ENCODE measurements at regions not wholly inside any gene's neighbourhood (a gene's known extent, or its start where the extent isn't known, plus 50 kb on each side); places are given as distances from the start of the nearest gene placed in this dataset.

GRCh38 chr4:3855646-3856045, 89.5 kb downstream of the ADRA2C start:
- ChIA-PET POLR2A (no interaction called here), CTCF (no interaction called here)
- TF ChIP-seq L3MBTL2 (conservative IDR thresholded peaks at IDR 0.05), result no peak
- TF ChIP-seq TARDBP (IDR thresholded peaks at IDR 0.05), result no peak
- TF ChIP-seq CTBP1 (IDR thresholded peaks at IDR 0.05; ENCODE audit: borderline replicate concordance), result no peak
- TF ChIP-seq FOXK2 (IDR thresholded peaks at IDR 0.05), result no peak
- TF ChIP-seq ZNF384 (IDR thresholded peaks at IDR 0.05), result no peak
- no peak for TF ChIP-seq ARNT (IDR thresholded peaks at IDR 0.05)
- TF ChIP-seq FOXA1 (IDR thresholded peaks at IDR 0.05), result no peak
- no peak for TF ChIP-seq ELF4 (IDR thresholded peaks at IDR 0.05)
- no peak for TF ChIP-seq PKNOX1 (IDR thresholded peaks at IDR 0.05)
- TF ChIP-seq NFRKB (IDR thresholded peaks at IDR 0.05), result no peak
- TF ChIP-seq FOXM1 (IDR thresholded peaks at IDR 0.05; ENCODE audit: borderline replicate concordance), result no peak

DNA sequence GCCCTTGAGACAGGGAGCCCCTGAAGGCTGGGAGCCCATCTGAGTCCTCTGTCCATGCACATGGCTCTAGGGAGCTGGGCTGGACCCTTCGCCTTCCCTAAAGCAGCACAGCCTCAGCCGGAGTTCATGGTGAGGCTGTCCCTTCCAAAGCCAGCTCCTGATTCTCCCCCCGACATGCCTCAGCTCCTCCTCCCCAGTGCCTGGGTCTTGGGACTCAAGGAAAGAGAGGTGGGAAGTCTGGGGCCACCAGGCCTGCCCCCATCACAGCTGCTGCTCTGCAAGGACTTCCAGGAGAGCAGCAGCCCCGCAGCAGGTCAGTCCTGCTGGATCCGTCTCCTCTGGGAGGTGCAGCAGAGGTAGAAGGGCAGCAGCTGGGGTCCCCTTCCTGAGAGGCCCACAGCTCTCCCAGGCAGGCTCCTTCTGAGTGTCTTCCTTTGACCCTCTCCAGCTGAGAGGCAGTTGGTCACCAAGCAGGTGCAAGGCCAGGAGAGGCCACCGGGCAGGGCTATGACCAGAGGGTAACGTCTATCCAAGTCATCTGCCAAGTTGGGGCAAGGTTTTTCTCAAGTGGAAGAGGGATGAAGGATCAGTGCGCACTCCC, 90.5 kb downstream of the ADRA2C start:
- no peak for TF ChIP-seq ZNF384 (IDR thresholded peaks at IDR 0.05)
- TF ChIP-seq LEF1 (IDR thresholded peaks at IDR 0.05; ENCODE audit: borderline replicate concordance), result no peak
- no peak for TF ChIP-seq CTBP1 (IDR thresholded peaks at IDR 0.05; ENCODE audit: borderline replicate concordance)
- no peak for TF ChIP-seq ELF4 (IDR thresholded peaks at IDR 0.05)
- no peak for TF ChIP-seq FOXM1 (IDR thresholded peaks at IDR 0.05; ENCODE audit: borderline replicate concordance)
- no peak for TF ChIP-seq SUZ12 (IDR thresholded peaks at IDR 0.05)
- no peak for TF ChIP-seq PKNOX1 (IDR thresholded peaks at IDR 0.05)
- no peak for TF ChIP-seq L3MBTL2 (conservative IDR thresholded peaks at IDR 0.05)
- TF ChIP-seq HDGF (IDR thresholded peaks at IDR 0.05; ENCODE audit: borderline replicate concordance), result no peak
- TF ChIP-seq ARNT (IDR thresholded peaks at IDR 0.05), result no peak
- no peak for TF ChIP-seq TARDBP (IDR thresholded peaks at IDR 0.05)
- TF ChIP-seq NFRKB (IDR thresholded peaks at IDR 0.05), result no peak
- no peak for TF ChIP-seq FOXK2 (IDR thresholded peaks at IDR 0.05)
- no peak for TF ChIP-seq SP1 (IDR thresholded peaks at IDR 0.05)
- no peak for TF ChIP-seq FOXA1 (IDR thresholded peaks at IDR 0.05)
- ChIA-PET POLR2A (interaction anchor here (1.5 kb wide), 1 partner anchor 90 kb away, joined by 3 read pairs; no protein-coding TSS in a partner anchor), CTCF (no interaction called here)
- no peak for DNase-seq (ENCODE audit: extremely low spot score)

More at GRCh38 chr4:3855646-3856045, 89.5 kb downstream of the ADRA2C start:
- no peak for DNase-seq (ENCODE audit: extremely low spot score)

DNA sequence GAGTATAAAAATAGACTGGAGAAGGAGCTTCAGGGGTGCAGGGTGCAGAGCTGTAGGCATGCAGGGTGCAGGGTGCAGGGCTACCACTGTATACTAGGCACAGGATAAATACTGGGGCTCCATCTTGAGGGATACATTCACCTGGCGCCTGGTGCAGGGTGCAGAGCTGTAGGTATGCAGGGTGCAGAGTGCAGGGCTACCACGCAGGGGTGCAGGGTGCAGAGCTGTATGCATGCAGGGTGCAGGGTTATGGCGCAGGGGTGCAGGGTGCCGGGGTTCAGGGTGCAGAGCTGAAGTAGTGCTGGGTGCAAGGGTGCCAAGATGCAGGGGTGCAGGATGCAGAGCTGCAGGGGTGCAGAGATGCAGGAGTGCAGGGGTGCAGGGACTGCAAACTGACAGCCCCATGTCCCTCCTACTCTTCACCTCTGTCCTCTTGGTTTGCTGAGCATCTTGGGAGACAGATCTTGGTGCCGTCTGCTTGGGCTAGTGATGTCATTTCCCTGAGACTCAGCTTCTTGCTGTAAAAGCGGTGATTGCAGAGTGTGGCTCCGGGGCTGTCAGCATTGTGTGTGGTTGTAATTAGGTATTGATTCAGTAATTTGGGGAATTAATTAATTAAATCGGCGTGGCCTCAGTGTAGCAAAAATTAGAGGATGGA, 91.2 kb downstream of the ADRA2C start:
- POLR2A ChIA-PET, result interaction anchor here (1.5 kb wide), 1 partner anchor 91 kb away, joined by 3 read pairs; no protein-coding TSS in a partner anchor

GRCh38 chr4:3858046-3858730, 92.0 kb downstream of the ADRA2C start:
- CTCF ChIA-PET, result no interaction called here
- TF ChIP-seq L3MBTL2 (conservative IDR thresholded peaks at IDR 0.05), result no peak
- TF ChIP-seq CTBP1 (IDR thresholded peaks at IDR 0.05; ENCODE audit: borderline replicate concordance), result no peak
- TF ChIP-seq BHLHE40 (IDR thresholded peaks at IDR 0.05; ENCODE audit: borderline replicate concordance), result no peak
- TF ChIP-seq SUZ12 (IDR thresholded peaks at IDR 0.05), result no peak
- TF ChIP-seq ELF4 (IDR thresholded peaks at IDR 0.05), result no peak
- no peak for TF ChIP-seq PKNOX1 (IDR thresholded peaks at IDR 0.05)
- TF ChIP-seq ARNT (IDR thresholded peaks at IDR 0.05), result no peak
- no peak for TF ChIP-seq FOXM1 (IDR thresholded peaks at IDR 0.05; ENCODE audit: borderline replicate concordance)
- no peak for TF ChIP-seq LEF1 (IDR thresholded peaks at IDR 0.05; ENCODE audit: borderline replicate concordance)
- TF ChIP-seq HDGF (IDR thresholded peaks at IDR 0.05; ENCODE audit: borderline replicate concordance), result no peak
- TF ChIP-seq FOXA1 (IDR thresholded peaks at IDR 0.05), result no peak
- POLR2A ChIA-PET, result interaction anchor here (1.5 kb wide), 1 partner anchor 92 kb away, joined by 3 read pairs; no protein-coding TSS in a partner anchor
- no peak for DNase-seq (ENCODE audit: extremely low spot score)

More for the DNA sequence above, 91.2 kb downstream of the ADRA2C start:
- CTCF ChIA-PET, result no interaction called here
- TF ChIP-seq LEF1 (IDR thresholded peaks at IDR 0.05; ENCODE audit: borderline replicate concordance) (no peak), ARNT (IDR thresholded peaks at IDR 0.05) (no peak), FOXM1 (IDR thresholded peaks at IDR 0.05; ENCODE audit: borderline replicate concordance) (no peak), SP1 (IDR thresholded peaks at IDR 0.05) (no peak), ZNF384 (IDR thresholded peaks at IDR 0.05) (no peak), SUZ12 (IDR thresholded peaks at IDR 0.05) (no peak), BHLHE40 (IDR thresholded peaks at IDR 0.05; ENCODE audit: borderline replicate concordance) (no peak), PKNOX1 (IDR thresholded peaks at IDR 0.05) (no peak), NFRKB (IDR thresholded peaks at IDR 0.05) (no peak), ELF4 (IDR thresholded peaks at IDR 0.05) (no peak), HDGF (IDR thresholded peaks at IDR 0.05; ENCODE audit: borderline replicate concordance) (no peak), L3MBTL2 (conservative IDR thresholded peaks at IDR 0.05) (no peak), CTBP1 (IDR thresholded peaks at IDR 0.05; ENCODE audit: borderline replicate concordance) (no peak), FOXK2 (IDR thresholded peaks at IDR 0.05) (no peak), FOXA1 (IDR thresholded peaks at IDR 0.05) (no peak), TARDBP (IDR thresholded peaks at IDR 0.05) (no peak)
- no peak for DNase-seq (ENCODE audit: extremely low spot score)
